ENCODE measurements at regions not wholly inside any gene's neighbourhood (a gene's known extent, or its start where the extent isn't known, plus 50 kb on each side); places are given as distances from the start of the nearest gene placed in this dataset.
"Not testable (repeated sequence)": the region's sequence is repeated elsewhere in the genome, so short reads cannot be mapped to it uniquely, and the experiment has no call there.

DNA sequence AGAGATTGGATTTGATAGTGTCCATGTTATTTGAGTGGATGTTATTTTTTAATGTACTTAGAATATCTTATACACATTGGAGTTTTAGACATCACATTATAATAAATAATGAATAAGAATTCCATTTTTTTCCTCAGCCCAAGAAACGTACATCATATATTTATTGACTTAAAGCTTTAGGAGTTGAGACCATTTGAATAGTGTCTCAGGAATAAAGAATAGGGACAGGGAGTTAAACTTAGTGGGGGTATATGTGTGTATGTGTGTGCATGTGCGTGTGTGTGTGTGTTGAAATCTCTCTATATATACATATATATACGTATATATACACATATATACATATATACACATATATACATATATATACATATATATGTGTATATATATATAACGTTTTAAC, 542.9 kb upstream of the CHD1 start:
- not testable (repeated sequence) for H3K27me3 ChIP-seq (ENCODE audit: insufficient read depth, insufficient read length); H3K36me3 ChIP-seq (ENCODE audit: insufficient read depth, insufficient read length, low read length); H3K4me3 ChIP-seq (ENCODE audit: insufficient read length, low read depth); H3K9me3 ChIP-seq (ENCODE audit: insufficient read depth, low read length); H3K9ac ChIP-seq (ENCODE audit: insufficient read length, low read depth); H3K4me1 ChIP-seq (ENCODE audit: insufficient read depth, insufficient read length); DNase-seq (ENCODE audit: low read depth, low spot score)

DNA sequence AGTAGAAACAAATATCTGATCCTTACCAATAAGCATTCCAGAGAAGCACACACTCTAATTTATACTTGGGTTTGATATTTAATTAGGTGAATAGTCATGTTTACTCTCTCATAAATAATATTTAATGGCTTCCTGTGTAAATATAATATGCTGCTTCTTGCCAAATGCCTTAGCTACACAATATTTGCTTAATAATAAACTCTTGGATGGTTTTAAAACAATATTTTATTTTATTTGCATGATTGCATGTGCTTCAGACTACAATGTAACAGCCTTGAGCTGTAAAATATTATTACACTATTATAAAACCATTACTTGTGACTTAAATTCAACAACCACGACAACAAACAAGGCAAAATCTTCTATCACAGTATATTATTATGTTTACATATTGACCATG, 542.4 kb upstream of the CHD1 start:
- H3K4me1 ChIP-seq (ENCODE audit: insufficient read depth, insufficient read length); H3K36me3 ChIP-seq (ENCODE audit: insufficient read depth, insufficient read length, low read length); H3K9ac ChIP-seq (ENCODE audit: insufficient read length, low read depth); H3K4me3 ChIP-seq (ENCODE audit: insufficient read length, low read depth); H3K9me3 ChIP-seq (ENCODE audit: insufficient read depth, low read length); DNase-seq (ENCODE audit: low read depth, low spot score); H3K27me3 ChIP-seq (ENCODE audit: insufficient read depth, insufficient read length): not testable (repeated sequence)

DNA sequence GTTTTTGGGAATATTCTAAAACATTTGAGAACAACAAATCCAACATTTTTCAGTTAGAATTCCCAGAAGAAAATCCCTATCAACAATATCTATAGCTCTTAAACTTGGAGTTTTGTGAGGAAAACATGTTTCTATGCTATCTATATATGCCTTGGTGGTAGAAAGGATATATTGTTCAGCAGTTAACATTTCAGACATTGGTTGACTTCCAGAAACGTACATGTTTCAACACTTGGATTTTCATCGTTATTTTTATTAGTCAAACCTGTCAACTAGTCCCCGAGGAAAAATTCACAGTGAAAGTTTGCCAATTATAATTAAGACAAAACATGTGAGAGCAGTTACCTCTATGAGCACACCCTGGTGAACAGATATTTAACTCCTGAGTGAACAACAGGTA, 541.8 kb upstream of the CHD1 start:
- H3K36me3 ChIP-seq (ENCODE audit: insufficient read depth, insufficient read length, low read length); DNase-seq (ENCODE audit: low read depth, low spot score); H3K9ac ChIP-seq (ENCODE audit: insufficient read length, low read depth); H3K4me1 ChIP-seq (ENCODE audit: insufficient read depth, insufficient read length); H3K9me3 ChIP-seq (ENCODE audit: insufficient read depth, low read length); H3K4me3 ChIP-seq (ENCODE audit: insufficient read length, low read depth); H3K27me3 ChIP-seq (ENCODE audit: insufficient read depth, insufficient read length): not testable (repeated sequence)

GRCh38 chr5:99460701-99461100, 531.9 kb upstream of the CHD1 start:
- H3K27me3 ChIP-seq (ENCODE audit: insufficient read depth, insufficient read length) = no peaks in the 10 kb centered on the region
- no peak overlapping the region for H3K4me3 ChIP-seq (ENCODE audit: insufficient read length, low read depth)
- no peak overlapping the region for H3K9ac ChIP-seq (ENCODE audit: insufficient read length, low read depth)
- no peaks in the 10 kb centered on the region for H3K9me3 ChIP-seq (ENCODE audit: insufficient read depth, low read length)
- DNase-seq (ENCODE audit: low read depth, low spot score) = no peak
- TF ChIP-seq SUZ12 (IDR thresholded peaks at IDR 0.05; ENCODE audit: extremely low read depth, insufficient read depth, insufficient read length) (no peak), ZNF274 (IDR thresholded peaks at IDR 0.05; ENCODE audit: low read depth, low read length) (no peak), YY1 (IDR thresholded peaks at IDR 0.05; ENCODE audit: insufficient read depth, insufficient read length) (no peak)
- no peaks in the 10 kb centered on the region for H3K4me1 ChIP-seq (ENCODE audit: insufficient read depth, insufficient read length)
- H3K36me3 ChIP-seq (ENCODE audit: insufficient read depth, insufficient read length, low read length) = no peaks in the 10 kb centered on the region

DNA sequence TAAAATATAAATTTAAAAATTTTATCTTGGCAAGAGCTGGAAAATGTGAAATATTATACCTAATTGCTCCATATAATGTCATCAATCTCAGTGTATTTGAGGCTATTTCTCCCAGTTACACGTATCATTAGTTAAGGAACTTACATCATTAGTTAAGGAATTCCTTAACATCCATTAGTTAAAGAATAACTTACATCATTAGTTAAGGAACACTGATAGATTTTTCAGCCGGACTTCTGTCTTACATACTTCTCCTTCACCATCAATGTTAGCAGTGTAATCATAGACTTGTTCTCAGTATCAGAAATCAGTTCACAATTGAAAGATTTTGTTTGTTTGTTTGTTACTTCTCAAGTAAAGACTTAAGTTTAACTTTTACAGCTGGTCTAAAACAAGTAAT, 524.4 kb upstream of the CHD1 start:
- no peak overlapping the region for H3K4me3 ChIP-seq (ENCODE audit: insufficient read length, low read depth)
- DNase-seq (ENCODE audit: low read depth, low spot score) = no peak
- H3K9ac ChIP-seq (ENCODE audit: insufficient read length, low read depth) = no peak overlapping the region
- no peaks in the 10 kb centered on the region for H3K36me3 ChIP-seq (ENCODE audit: insufficient read depth, insufficient read length, low read length)
- H3K4me1 ChIP-seq (ENCODE audit: insufficient read depth, insufficient read length) = no peaks in the 10 kb centered on the region
- no peaks in the 10 kb centered on the region for H3K9me3 ChIP-seq (ENCODE audit: insufficient read depth, low read length)
- no peaks in the 10 kb centered on the region for H3K27me3 ChIP-seq (ENCODE audit: insufficient read depth, insufficient read length)
- TF ChIP-seq SUZ12 (IDR thresholded peaks at IDR 0.05; ENCODE audit: extremely low read depth, insufficient read depth, insufficient read length) = no peak
- TF ChIP-seq ZNF274 (IDR thresholded peaks at IDR 0.05; ENCODE audit: low read depth, low read length) = no peak
- no peak for TF ChIP-seq YY1 (IDR thresholded peaks at IDR 0.05; ENCODE audit: insufficient read depth, insufficient read length)

DNA sequence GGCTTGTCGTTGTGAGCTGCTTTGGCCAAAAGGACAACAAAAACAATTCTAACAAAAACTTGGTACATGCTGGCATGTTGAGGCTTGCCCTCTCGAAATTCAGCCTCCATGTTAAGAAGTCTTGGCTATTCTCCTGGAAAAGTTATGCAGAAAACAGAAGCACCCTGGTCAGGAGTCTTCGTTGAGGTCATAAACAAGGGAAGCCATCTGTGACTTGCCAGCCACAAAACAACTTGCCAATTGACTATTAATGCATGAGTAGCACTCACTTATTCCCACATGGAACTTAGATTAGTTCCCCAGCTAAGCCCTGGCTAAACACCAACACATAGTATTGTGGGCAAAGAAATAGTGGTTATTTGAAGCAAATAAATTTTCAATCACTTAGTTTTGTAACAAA, 521.0 kb upstream of the CHD1 start:
- Histone ChIP-seq H3K27me3 (ENCODE audit: insufficient read depth, insufficient read length) (no peaks in the 10 kb centered on the region), H3K9ac (ENCODE audit: insufficient read length, low read depth) (no peak overlapping the region), H3K36me3 (ENCODE audit: insufficient read depth, insufficient read length, low read length) (no peaks in the 10 kb centered on the region), H3K4me1 (ENCODE audit: insufficient read depth, insufficient read length) (no peaks in the 10 kb centered on the region), H3K9me3 (ENCODE audit: insufficient read depth, low read length) (no peaks in the 10 kb centered on the region), H3K4me3 (ENCODE audit: insufficient read length, low read depth) (no peak overlapping the region)
- TF ChIP-seq ZNF274 (IDR thresholded peaks at IDR 0.05; ENCODE audit: low read depth, low read length) = no peak
- no peak for TF ChIP-seq YY1 (IDR thresholded peaks at IDR 0.05; ENCODE audit: insufficient read depth, insufficient read length)
- TF ChIP-seq SUZ12 (IDR thresholded peaks at IDR 0.05; ENCODE audit: extremely low read depth, insufficient read depth, insufficient read length) = no peak
- DNase-seq (ENCODE audit: low read depth, low spot score) = no peak

GRCh38 chr5:99445805-99446204, 517.0 kb upstream of the CHD1 start:
- no peaks in the 10 kb centered on the region for H3K36me3 ChIP-seq (ENCODE audit: insufficient read depth, insufficient read length, low read length)
- no peaks in the 10 kb centered on the region for H3K9me3 ChIP-seq (ENCODE audit: insufficient read depth, low read length)
- no peaks in the 10 kb centered on the region for H3K27me3 ChIP-seq (ENCODE audit: insufficient read depth, insufficient read length)
- no peak overlapping the region for H3K9ac ChIP-seq (ENCODE audit: insufficient read length, low read depth)
- TF ChIP-seq YY1 (IDR thresholded peaks at IDR 0.05; ENCODE audit: insufficient read depth, insufficient read length) (no peak), ZNF274 (IDR thresholded peaks at IDR 0.05; ENCODE audit: low read depth, low read length) (no peak), SUZ12 (IDR thresholded peaks at IDR 0.05; ENCODE audit: extremely low read depth, insufficient read depth, insufficient read length) (no peak)
- no peak overlapping the region for H3K4me3 ChIP-seq (ENCODE audit: insufficient read length, low read depth)
- H3K4me1 ChIP-seq (ENCODE audit: insufficient read depth, insufficient read length) = no peaks in the 10 kb centered on the region
- no peak for DNase-seq (ENCODE audit: low read depth, low spot score)

DNA sequence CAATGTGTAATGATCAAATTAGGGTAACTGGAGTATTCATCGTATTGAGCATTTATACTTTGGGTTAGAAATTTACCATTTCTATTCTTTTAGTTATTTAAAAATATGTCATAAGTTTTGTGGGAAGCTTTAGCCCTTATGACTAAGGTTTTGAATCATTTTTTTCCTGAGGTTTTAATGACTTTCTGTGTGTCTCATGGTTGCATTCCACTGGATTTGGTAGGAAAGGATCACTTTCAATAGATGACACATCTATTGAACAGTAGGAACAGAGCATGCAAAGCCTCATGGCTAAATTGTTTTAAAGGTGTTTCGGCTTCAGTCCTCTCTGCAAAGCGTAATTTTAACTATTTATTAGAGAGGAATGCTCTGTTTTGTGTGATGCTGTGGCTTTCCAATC, 512.4 kb upstream of the CHD1 start:
- H3K27me3 ChIP-seq (ENCODE audit: insufficient read depth, insufficient read length) = no peaks in the 10 kb centered on the region
- DNase-seq (ENCODE audit: low read depth, low spot score) = no peak
- no peaks in the 10 kb centered on the region for H3K9me3 ChIP-seq (ENCODE audit: insufficient read depth, low read length)
- TF ChIP-seq ZNF274 (IDR thresholded peaks at IDR 0.05; ENCODE audit: low read depth, low read length) (no peak), YY1 (IDR thresholded peaks at IDR 0.05; ENCODE audit: insufficient read depth, insufficient read length) (no peak), SUZ12 (IDR thresholded peaks at IDR 0.05; ENCODE audit: extremely low read depth, insufficient read depth, insufficient read length) (no peak)
- H3K4me1 ChIP-seq (ENCODE audit: insufficient read depth, insufficient read length) = no peaks in the 10 kb centered on the region
- H3K9ac ChIP-seq (ENCODE audit: insufficient read length, low read depth) = no peak overlapping the region
- H3K4me3 ChIP-seq (ENCODE audit: insufficient read length, low read depth) = no peak overlapping the region
- H3K36me3 ChIP-seq (ENCODE audit: insufficient read depth, insufficient read length, low read length) = no peaks in the 10 kb centered on the region
